Ramos (cell line): ENCODE measurements at regions not wholly inside any gene's neighbourhood (a gene's known extent, or its start where the extent isn't known, plus 50 kb on each side); places are given as distances from the start of the nearest gene placed in this dataset.
"Not testable (repeated sequence)": the region's sequence is repeated elsewhere in the genome, so short reads cannot be mapped to it uniquely, and the experiment has no call there.

Source experiments
- in situ Hi-C: fragments of 300-500 bp; cut with MboI; formaldehyde crosslinking; loops from one replicate; pipeline ENCODE4 v1.14.3; 2022; ENCODE audit warnings: low sequenced_read_pairs; ENCODE audit not compliant: unreplicated experiment

DNA sequence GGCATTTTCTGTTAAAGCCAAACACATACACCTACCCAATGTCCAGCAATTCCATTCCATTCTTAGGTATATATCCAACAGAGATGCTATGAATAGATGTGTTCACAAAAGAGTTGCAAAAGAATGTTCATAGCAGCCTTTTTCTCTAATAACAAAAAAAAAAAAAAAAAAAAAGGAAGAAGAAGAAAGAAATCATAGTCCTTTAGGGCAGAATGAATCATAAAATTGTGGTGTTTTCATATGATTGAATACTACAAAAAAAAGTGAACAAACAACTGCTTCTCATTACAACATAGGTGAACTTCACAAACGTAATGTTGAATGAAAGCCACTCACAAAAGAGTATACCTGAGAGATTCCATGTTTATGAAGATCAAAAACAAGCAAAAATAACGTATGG, 66.8 kb upstream of the GRK3 start:
- in situ Hi-C loops: no loop called here

- in situ Hi-C loops: not testable (repeated sequence)
Measured at GRCh38 chr22:25500671-25501070, 63.8 kb upstream of the GRK3 start.

GRCh38 chr22:25504017-25504416, 60.5 kb upstream of the GRK3 start:
- in situ Hi-C loops: not testable (repeated sequence)

DNA sequence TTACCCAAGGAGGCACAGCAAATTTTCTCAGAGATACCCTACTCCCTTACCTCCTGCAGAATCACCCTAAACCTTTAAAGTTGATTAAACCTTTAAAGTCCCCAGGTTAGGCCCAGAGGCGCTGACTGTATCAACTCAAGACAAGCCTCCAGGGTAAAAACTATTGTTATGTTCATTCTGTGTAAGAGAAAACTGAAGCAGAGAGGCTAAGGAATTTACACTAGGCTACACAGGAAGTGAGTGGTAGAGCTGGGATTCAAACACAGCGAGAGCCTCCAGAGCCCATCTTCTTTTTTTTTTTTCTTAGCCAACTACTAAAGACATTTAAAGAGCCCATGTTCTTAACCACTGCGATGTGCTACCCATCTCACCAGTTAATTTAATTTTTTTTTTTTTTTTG, 56.3 kb upstream of the GRK3 start:
- in situ Hi-C loops: no loop called here

GRCh38 chr22:25508761-25509321, 55.6 kb upstream of the GRK3 start:
- in situ Hi-C loops: no loop called here

DNA sequence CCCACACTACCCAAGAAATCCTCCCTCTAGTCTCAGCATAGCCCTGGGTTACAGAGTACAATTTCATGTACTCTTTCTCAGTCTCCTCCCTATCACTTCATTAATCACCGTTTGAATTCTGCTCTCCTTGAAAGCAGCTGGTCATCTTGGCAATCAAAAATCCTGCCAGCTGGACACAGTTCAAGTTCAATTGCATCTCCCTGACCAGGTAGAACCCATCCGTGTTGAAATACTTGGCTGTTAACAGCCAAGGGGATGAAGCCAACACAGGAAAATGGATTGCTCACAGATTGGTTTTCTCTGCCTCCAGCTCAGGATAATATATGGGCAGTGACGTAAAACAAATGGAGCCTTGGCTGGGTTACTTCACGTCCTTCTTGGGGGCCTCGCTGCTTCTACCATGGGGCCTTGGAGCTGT, 55.1 kb upstream of the GRK3 start:
- in situ Hi-C loops: no loop called here

GRCh38 chr22:25510876-25511275, 53.6 kb upstream of the GRK3 start:
- in situ Hi-C loops: no loop called here

DNA sequence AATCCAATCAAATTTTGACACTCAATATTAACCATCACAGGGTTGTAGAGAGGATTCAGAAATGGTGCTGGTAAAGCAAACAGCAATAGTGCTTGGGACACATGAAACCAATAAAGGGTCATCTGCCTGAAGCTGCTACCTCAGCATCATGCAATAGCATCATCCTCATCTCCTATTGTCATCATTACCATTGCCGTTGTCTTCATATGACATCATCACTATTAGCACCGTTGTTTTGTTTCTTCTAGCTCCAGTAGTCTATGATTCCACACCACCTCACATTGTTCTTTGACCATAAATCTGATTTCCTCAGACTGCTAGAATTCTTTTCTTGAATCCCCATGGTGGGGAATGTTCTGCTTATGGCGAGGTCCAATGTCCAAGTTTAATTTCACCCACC, 52.8 kb upstream of the GRK3 start:
- in situ Hi-C loops: no loop called here

- in situ Hi-C loops: no loop called here
Measured at GRCh38 chr22:25514436-25515180, 49.9 kb upstream of the GRK3 start.
